Activated T-helper 9 cell treated with anti-CD3 and anti-CD28 coated beads, Interleukin-2, amount 50 U/mL, for 16 hours (primary cell): ENCODE measurements at regions not wholly inside any gene's neighbourhood (a gene's known extent, or its start where the extent isn't known, plus 50 kb on each side); places are given as distances from the start of the nearest gene placed in this dataset.

ENCODE experiments used
- DNase-seq: peaks from one replicate; pipeline ENCODE4 v3.0.0-alpha.2; 2020; ENCODE audit warnings: low read depth

- no peak for DNase-seq
Measured at GRCh38 chr3:124676236-124676635, 54.0 kb upstream of the UMPS start.

GRCh38 chr3:124679048-124679638 lies 51.1 kb upstream of the UMPS start:
- DNase-seq, result no peak
